ENCODE measurements at regions not wholly inside any gene's neighbourhood (a gene's known extent, or its start where the extent isn't known, plus 50 kb on each side); places are given as distances from the start of the nearest gene placed in this dataset.
"Not testable (repeated sequence)": the region's sequence is repeated elsewhere in the genome, so short reads cannot be mapped to it uniquely, and the experiment has no call there.

DNA sequence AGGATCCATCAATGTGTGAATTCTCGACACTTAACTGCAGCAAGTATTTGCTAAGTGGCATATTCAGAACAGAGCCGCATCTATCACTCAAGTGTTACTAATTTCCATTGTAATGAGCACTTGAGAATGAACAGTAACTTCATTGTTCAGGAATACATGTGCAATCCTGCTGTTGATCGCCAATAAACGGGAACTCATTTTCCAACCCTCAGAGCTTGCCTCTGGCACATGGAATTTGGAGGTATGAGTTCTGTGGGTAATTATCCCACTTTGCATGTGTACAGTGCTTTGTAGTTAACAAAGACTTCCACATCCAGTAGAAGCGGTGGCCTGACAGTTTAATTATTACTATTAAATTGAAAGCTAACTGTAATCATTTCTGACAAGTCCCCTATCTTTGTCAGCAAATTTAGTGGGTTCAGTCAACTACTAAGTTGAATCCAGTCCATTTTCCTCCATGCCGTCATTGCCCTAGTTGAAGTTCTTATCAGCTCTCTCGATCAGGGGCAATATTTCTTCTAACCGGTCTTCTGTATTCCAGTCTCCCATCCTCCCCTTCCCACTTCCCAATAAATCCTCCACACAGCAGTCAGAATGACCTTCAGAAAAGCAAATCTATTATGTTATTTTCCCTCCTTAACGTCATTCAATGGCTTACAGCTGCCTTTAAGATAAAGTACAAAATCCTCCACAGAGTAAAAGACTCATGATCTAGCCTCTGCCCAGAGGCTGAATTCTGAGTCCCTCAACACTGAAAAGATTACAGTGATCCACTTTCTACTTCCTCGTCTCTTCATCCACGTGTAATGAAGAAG is 62.4 kb upstream of the GBA3 start:
- DNase-seq (ENCODE audit: low read depth) = not testable (repeated sequence)

DNA sequence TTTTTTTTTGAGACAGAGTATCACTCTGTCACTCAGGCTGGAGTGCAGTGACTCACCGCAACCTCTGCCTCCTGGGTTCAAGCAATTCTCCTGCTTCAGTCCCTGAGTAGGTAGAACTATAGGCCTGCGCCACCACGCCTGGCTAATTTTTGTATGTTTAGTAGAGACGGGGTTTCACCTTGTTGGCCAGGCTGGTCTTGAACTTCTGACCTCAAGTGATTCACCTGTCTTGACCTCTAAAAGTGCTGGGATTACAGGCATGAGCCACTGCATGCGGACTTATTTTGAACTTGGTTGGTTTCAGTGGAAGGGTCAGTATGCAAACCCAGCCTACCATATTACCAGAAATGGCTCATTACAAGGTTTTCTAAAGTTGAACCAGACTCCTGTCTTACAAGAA is 61.6 kb upstream of the GBA3 start:
- DNase-seq (ENCODE audit: low read depth) = not testable (repeated sequence)

DNA sequence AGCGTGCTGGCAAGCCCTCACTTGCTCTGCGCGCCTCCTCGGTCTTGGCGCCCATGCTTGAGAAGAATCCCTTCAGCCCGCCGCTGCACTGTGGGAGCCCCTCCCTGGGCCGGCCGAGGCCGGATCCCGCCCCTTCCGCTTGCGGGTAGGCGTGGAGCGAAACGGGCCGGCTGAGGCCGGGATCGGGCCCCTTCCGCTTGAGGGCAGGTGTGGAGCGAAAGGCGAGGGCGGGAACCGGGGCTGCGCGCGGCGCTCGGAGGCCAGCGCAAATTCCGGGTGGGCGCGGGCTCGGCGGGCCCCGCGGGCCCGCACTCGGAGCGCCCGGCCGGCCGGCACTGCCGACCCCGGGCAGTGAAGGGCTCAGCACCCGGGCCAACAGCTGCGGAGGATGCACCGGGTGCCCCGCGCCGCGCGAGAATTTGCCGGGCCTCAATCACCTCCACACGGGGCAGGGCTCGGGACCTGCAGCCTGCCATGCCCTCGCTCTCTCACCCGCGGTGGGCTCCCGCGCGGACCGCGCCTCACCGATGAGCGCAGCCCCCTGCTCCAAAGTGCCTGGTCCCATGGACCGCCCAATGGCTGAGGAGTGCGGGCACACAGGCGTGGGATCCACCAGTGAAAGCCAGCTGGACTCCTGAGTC is 58.1 kb upstream of the GBA3 start:
- DNase-seq (ENCODE audit: low read depth) = no peak

DNA sequence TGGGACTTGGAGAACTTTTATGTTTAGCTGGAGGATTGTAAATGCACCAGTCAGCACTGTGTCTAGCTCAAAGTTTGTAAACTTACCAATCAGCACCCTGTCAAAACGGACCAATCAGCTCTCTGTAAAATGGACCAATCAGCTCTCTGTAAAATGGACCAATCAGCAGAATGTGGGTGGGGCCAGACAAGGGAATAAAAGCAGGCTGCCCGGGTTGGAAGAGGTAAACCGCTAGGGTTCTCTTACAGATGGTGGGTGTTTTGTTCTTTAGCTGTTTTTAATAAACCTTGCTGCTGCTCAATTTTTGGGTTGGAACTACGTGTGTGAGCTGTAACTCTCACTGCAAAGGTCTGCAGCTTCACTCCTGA is 57.6 kb upstream of the GBA3 start:
- DNase-seq (ENCODE audit: low read depth) = not testable (repeated sequence)

DNA sequence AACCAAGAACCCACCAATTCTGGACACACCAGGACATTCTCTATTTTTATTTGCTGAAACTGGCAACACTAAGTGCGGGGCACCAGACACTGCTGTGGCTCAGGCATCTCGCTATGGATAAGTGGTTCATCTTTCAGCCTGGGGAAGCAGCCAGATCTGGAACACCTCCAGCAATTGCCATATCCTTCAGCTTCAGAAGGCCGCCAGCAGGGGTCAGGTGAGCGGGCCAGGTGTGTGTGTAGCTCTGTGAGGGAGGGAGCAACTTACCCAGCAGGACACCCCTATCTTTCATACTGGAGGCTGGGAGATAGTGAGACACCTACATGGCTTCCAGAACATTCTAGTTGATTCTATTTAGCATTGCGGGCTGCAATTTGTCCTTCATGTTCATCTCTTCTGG is 57.0 kb upstream of the GBA3 start:
- DNase-seq (ENCODE audit: low read depth) = no peak

DNA sequence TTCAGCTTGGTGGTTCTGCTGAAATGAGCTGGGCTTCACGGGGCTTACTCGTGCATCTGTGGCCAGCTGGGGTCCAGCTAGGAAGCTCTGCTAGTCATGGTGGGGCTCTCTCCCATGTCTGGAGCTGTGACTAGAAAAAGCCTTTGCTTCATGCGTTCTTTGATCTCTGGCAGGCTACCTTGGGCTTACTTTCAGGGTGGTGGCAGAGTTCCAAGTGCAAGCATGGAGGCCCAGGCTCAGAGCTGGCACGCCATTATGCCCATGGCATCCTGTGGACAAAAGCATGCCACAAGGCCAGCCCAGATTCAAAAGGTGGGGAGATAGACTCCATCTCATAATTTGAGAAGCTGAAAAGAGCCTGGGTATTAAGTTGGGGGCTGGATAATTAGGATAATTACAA is 55.4 kb upstream of the GBA3 start:
- no peak for DNase-seq (ENCODE audit: low read depth)

Data from forelimb muscle (tissue), 1 donor.